NB4 (cell line): ENCODE measurements at regions not wholly inside any gene's neighbourhood (a gene's known extent, or its start where the extent isn't known, plus 50 kb on each side); places are given as distances from the start of the nearest gene placed in this dataset.
"Not testable (repeated sequence)": the region's sequence is repeated elsewhere in the genome, so short reads cannot be mapped to it uniquely, and the experiment has no call there.

ENCODE experiments used
- DNase-seq: peaks from one replicate; pipeline ENCODE4 v3.0.0; 2010; ENCODE audit warnings: low read depth
- H3K4me3 ChIP-seq: one replicate; pipeline ENCODE4 v1.5.1; 2011; ENCODE audit warnings: mild to moderate bottlenecking, low read depth, low read length, moderate library complexity
- MAX ChIP-seq: IDR thresholded peaks from 2 replicates; pipeline ENCODE4 v1.6.1; 2011; ENCODE audit warnings: low read depth, low read length
- MYC ChIP-seq: IDR thresholded peaks from 2 replicates; pipeline ENCODE4 v1.6.1; 2011; ENCODE audit warnings: low read depth, low read length
- POLR2A ChIP-seq: IDR thresholded peaks from 2 replicates; pipeline ENCODE4 v1.6.1; 2011; ENCODE audit warnings: mild to moderate bottlenecking; ENCODE audit not compliant: insufficient read length; ENCODE audit errors: extremely low read depth
- TF ChIP-seq, protein P1 (sequence below): IDR thresholded peaks from one replicate; pipeline ENCODE4 v1.5.1; 2012; ENCODE audit warnings: low read depth, low read length

DNA sequence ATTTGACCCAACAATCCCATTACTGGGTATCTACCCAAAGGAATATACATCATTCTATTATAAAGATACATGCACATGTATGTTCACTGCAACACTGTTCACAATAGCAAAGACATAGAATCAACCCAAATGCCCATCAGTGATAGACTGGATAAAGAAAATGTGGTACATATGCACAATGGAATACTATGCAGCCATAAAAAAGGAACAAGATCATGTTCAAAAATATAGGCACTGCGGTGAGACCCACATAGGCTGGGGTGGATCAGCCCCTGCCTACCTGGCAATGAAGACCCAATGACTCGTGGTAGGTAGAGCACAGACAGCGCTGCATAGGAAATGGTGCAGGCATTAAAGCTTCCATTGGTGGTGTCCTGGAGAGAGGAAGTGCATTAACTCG is 88.6 kb upstream of the NFIL3 start:
- not testable (repeated sequence) for H3K4me3 ChIP-seq

GRCh38 chr9:91503673-91504081 is 80.0 kb upstream of the NFIL3 start:
- peak; percentile 57 for DNase-seq
- TF ChIP-seq MAX (peak; percentile 27; the same call in 1 of the 2 replicates), POLR2A (no peak)
- TF ChIP-seq, protein P1, sequence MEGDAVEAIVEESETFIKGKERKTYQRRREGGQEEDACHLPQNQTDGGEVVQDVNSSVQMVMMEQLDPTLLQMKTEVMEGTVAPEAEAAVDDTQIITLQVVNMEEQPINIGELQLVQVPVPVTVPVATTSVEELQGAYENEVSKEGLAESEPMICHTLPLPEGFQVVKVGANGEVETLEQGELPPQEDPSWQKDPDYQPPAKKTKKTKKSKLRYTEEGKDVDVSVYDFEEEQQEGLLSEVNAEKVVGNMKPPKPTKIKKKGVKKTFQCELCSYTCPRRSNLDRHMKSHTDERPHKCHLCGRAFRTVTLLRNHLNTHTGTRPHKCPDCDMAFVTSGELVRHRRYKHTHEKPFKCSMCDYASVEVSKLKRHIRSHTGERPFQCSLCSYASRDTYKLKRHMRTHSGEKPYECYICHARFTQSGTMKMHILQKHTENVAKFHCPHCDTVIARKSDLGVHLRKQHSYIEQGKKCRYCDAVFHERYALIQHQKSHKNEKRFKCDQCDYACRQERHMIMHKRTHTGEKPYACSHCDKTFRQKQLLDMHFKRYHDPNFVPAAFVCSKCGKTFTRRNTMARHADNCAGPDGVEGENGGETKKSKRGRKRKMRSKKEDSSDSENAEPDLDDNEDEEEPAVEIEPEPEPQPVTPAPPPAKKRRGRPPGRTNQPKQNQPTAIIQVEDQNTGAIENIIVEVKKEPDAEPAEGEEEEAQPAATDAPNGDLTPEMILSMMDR, result no peak
- no peak overlapping the region for H3K4me3 ChIP-seq

More for the DNA sequence above, 88.6 kb upstream of the NFIL3 start:
- not testable (repeated sequence) for DNase-seq

DNA sequence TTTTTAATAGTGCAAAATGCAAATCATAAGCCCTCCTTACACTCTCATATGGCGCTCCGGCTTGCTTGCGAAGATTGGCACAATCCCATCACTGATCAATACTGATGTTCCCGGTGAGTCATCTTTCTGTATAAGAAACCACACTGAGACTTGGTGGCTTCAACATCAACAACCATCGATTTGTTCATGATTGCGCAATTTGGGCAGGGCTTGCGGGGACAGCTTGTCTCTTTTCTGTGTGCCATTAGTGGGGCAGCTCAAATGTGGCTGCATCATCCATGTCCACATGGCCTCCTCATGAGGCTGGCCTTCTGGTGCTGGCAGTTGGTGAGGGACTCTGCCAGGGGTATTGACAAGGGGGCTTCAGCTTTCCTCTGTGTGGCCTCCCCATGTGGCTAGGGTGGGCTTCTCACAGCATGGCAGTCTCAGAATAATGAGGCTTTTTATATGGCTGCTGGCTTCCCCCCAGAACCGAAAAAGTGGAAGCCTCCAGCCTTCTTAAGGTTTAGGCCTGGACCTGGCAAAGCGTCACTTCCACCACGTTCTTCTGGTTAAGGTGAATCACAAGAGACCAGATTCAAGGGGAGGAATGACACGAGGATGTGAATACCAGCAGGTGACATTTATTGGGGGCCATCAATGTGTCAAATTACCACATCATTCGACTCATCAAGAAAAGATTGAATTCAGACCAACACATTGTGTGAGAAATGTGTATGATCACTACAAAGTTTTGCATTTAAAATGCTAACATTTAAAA is 79.5 kb upstream of the NFIL3 start:
- DNase-seq, result peak; percentile 31
- H3K4me3 ChIP-seq, result no peak overlapping the region
- no peak for TF ChIP-seq POLR2A
- TF ChIP-seq, protein P1, result no peak
- TF ChIP-seq MAX, result no peak
- no peak for TF ChIP-seq MYC

GRCh38 chr9:91502475-91502874 is 78.8 kb upstream of the NFIL3 start:
- no peak overlapping the region for H3K4me3 ChIP-seq
- no peak for DNase-seq
- TF ChIP-seq MAX (no peak), MYC (no peak), POLR2A (no peak)
- TF ChIP-seq, protein P1, result no peak

DNA sequence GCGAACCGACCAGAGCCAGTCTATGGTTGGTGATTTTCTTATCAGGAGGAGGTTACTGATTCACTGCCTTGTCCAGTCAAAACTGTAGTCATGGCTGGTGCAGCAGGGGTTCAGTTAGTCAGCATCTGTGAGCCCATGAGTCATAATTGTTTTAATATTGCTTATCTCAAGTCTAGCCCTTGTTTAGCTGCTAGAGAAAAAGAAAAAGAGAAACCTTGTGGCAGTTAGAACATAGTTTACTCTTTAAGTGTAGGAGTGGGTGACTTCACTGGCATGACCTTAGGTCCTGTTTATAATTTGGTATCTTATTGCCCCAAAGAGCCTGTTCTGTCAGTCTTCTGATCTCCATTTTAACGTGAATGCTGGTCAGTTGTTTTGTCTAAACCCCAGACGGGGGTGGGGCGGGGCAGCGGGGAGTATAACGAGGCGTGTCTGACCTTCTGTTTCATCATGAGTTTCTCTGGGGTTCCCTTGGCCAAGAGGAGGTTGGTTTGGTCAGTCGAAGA is 76.9 kb upstream of the NFIL3 start:
- DNase-seq, result no peak
- no peak overlapping the region for H3K4me3 ChIP-seq
- TF ChIP-seq MAX, result no peak
- no peak for TF ChIP-seq POLR2A
- TF ChIP-seq, protein P1, result no peak
- no peak for TF ChIP-seq MYC

- no peak for DNase-seq
- H3K4me3 ChIP-seq, result no peak overlapping the region
- TF ChIP-seq MAX (no peak), MYC (no peak), POLR2A (no peak)
- TF ChIP-seq, protein P1, result no peak
These were observed 72.7 kb upstream of the NFIL3 start for GRCh38 chr9:91496351-91496750.
